ENCODE measurements at regions not wholly inside any gene's neighbourhood (a gene's known extent, or its start where the extent isn't known, plus 50 kb on each side); places are given as distances from the start of the nearest gene placed in this dataset.

DNA sequence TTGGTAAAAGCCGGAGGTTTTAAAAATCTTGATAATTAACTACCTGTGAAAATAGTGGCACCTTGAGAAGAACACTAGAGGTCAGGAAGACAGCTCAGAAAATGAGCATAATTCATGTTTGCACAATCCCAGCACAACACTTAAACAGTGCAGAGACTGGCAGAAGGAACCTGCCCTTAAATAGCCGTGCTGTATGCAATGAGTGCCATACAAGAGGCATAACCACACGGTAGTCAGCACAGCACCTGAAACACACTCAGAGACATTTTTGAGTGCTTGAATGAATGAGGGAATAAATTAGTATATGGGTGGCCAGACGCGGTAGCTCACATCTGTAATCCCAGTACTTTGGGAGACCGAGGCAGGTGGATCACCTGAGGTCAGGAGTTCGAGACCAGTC lies 164.9 kb downstream of the PAX3 start:
- Histone ChIP-seq H3K4me1 (ENCODE audit: control insufficient read depth, extremely low read depth, insufficient read depth, low read length) (no peaks in the 10 kb centered on the region), H3K27me3 (ENCODE audit: control insufficient read depth, extremely low read depth, insufficient read depth, low read length) (no peaks in the 10 kb centered on the region), H3K36me3 (ENCODE audit: control insufficient read depth in 2 of 2, extremely low read depth in 1 of 2, insufficient read depth in 2 of 2, low read length in 2 of 2) (no peaks in the 10 kb centered on the region), H4K20me1 (ENCODE audit: control insufficient read depth, extremely low read depth, insufficient read depth, low read length) (no peaks in the 10 kb centered on the region), H2AFZ (ENCODE audit: control insufficient read depth, low read length) (no peak overlapping the region), H3K27ac (ENCODE audit: control insufficient read depth, insufficient read depth, low read length) (no peak overlapping the region), H3K79me2 (ENCODE audit: control insufficient read depth, insufficient read depth, low read length) (no peaks in the 10 kb centered on the region), H3K9me3 (ENCODE audit: control insufficient read depth, low read depth, low read length) (no peaks in the 10 kb centered on the region), H3K4me3 (ENCODE audit: control insufficient read depth in 2 of 3, extremely low read depth in 1 of 3, insufficient read depth in 2 of 3, low read depth in 1 of 3, low read length in 3 of 3) (no peak overlapping the region), H3K9ac (ENCODE audit: control insufficient read depth, extremely low read depth, insufficient read depth, low read length) (no peak overlapping the region), H3K4me2 (ENCODE audit: control insufficient read depth, extremely low read depth, insufficient read depth, low read depth, low read length) (no peak overlapping the region), H3K9me1 (ENCODE audit: control insufficient read depth, extremely low read depth, insufficient read depth, low read length) (no peaks in the 10 kb centered on the region)
- no peak for FAIRE-seq
- no peak for DNase-seq (ENCODE audit: low read depth, low spot score)
- dilution Hi-C loops (cut with MboI; ENCODE audit: extremely low pct_ligation_motif_present, low sequenced_read_pairs) = no loop called here
- TF ChIP-seq, protein P1, sequence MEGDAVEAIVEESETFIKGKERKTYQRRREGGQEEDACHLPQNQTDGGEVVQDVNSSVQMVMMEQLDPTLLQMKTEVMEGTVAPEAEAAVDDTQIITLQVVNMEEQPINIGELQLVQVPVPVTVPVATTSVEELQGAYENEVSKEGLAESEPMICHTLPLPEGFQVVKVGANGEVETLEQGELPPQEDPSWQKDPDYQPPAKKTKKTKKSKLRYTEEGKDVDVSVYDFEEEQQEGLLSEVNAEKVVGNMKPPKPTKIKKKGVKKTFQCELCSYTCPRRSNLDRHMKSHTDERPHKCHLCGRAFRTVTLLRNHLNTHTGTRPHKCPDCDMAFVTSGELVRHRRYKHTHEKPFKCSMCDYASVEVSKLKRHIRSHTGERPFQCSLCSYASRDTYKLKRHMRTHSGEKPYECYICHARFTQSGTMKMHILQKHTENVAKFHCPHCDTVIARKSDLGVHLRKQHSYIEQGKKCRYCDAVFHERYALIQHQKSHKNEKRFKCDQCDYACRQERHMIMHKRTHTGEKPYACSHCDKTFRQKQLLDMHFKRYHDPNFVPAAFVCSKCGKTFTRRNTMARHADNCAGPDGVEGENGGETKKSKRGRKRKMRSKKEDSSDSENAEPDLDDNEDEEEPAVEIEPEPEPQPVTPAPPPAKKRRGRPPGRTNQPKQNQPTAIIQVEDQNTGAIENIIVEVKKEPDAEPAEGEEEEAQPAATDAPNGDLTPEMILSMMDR (optimal IDR thresholded peaks at IDR 0.05 in 1 of 3, IDR thresholded peaks at IDR 0.05 in 1 of 3, conservative IDR thresholded peaks at IDR 0.05 in 1 of 3; ENCODE audit: extremely low read depth in 1 of 3, insufficient read depth in 2 of 3, low read length in 3 of 3) = no peak
- TF ChIP-seq EZH2 (IDR thresholded peaks at IDR 0.05; ENCODE audit: low read length) = no peak

DNA sequence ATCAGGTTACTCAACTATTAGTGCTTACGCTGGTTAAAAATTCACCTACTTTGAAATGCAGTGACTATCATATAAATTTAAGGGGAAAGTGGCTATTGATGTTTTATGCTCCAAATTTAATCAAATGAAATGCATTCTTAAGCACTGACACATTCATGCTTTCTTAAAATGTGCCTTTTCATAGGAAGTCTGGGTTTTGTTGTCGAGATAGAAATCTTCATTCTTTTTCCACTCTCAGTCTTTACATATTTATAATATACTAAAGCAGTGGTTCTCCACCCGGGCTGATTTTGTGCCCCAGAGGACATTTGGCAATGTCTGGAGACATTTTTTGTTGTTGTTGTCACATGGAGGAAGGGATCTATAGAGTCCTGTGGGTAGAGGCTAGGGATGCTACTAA lies 167.9 kb downstream of the PAX3 start:
- Histone ChIP-seq H3K9ac (ENCODE audit: control insufficient read depth, extremely low read depth, insufficient read depth, low read length) (no peak overlapping the region), H3K27me3 (ENCODE audit: control insufficient read depth, extremely low read depth, insufficient read depth, low read length) (no peaks in the 10 kb centered on the region), H3K36me3 (ENCODE audit: control insufficient read depth in 2 of 2, extremely low read depth in 1 of 2, insufficient read depth in 2 of 2, low read length in 2 of 2) (no peaks in the 10 kb centered on the region), H3K27ac (ENCODE audit: control insufficient read depth, insufficient read depth, low read length) (no peak overlapping the region), H3K9me3 (ENCODE audit: control insufficient read depth, low read depth, low read length) (no peaks in the 10 kb centered on the region), H3K9me1 (ENCODE audit: control insufficient read depth, extremely low read depth, insufficient read depth, low read length) (no peaks in the 10 kb centered on the region), H3K4me2 (ENCODE audit: control insufficient read depth, extremely low read depth, insufficient read depth, low read depth, low read length) (no peak overlapping the region), H3K4me1 (ENCODE audit: control insufficient read depth, extremely low read depth, insufficient read depth, low read length) (no peaks in the 10 kb centered on the region), H3K79me2 (ENCODE audit: control insufficient read depth, insufficient read depth, low read length) (no peaks in the 10 kb centered on the region), H3K4me3 (ENCODE audit: control insufficient read depth in 2 of 3, extremely low read depth in 1 of 3, insufficient read depth in 2 of 3, low read depth in 1 of 3, low read length in 3 of 3) (no peak overlapping the region), H4K20me1 (ENCODE audit: control insufficient read depth, extremely low read depth, insufficient read depth, low read length) (no peaks in the 10 kb centered on the region), H2AFZ (ENCODE audit: control insufficient read depth, low read length) (no peak overlapping the region)
- FAIRE-seq (no peak), DNase-seq (ENCODE audit: low read depth, low spot score) (no peak)
- TF ChIP-seq, protein P1 (optimal IDR thresholded peaks at IDR 0.05 in 1 of 3, IDR thresholded peaks at IDR 0.05 in 1 of 3, conservative IDR thresholded peaks at IDR 0.05 in 1 of 3; ENCODE audit: extremely low read depth in 1 of 3, insufficient read depth in 2 of 3, low read length in 3 of 3) = no peak
- TF ChIP-seq EZH2 (IDR thresholded peaks at IDR 0.05; ENCODE audit: low read length) = no peak
- dilution Hi-C loops (cut with MboI; ENCODE audit: extremely low pct_ligation_motif_present, low sequenced_read_pairs) = no loop called here

All from keratinocyte (primary cell).